GM19043 (cell line): ENCODE measurements at regions not wholly inside any gene's neighbourhood (a gene's known extent, or its start where the extent isn't known, plus 50 kb on each side); places are given as distances from the start of the nearest gene placed in this dataset.

Source experiments
- ATAC-seq: cut with Tn5 transposase; IDR thresholded peaks from one replicate; pipeline ENCODE4 v1.9.1; 2021; ENCODE audit warnings: low read depth; ENCODE audit not compliant: unreplicated experiment

DNA sequence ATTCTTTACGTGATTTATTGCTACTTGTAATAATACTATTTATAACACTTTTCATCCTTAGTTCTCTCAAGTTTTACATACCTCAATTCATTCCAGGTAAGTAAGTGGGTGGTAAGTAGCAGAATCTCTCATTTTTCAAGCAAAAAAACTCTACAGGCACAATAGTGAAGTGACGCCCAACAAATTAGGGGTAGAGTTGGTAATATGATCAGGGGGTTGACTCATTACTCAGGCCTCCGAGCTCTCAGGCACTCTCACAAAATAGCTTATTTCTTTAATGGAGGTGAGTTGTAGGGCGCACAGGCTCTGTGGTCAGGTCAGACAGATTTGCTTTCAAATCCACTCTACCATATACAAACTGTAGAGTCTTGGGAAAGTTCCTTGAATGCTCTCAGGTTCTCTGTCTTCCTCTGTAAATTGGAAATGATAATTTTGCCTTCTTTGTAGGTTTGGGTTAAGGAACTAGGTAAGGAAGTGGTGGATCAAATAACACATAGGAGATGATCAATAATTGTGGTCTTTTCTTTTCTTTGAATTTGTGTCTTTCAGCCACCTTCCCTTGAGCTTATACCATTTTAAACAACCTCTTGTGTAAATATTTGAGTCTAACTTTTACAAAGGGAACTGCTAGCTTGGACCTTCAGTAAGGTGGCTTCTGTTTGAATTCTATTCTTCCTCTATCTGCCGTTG lies 134.9 kb upstream of the LEF1 start:
- ATAC-seq, result no peak

DNA sequence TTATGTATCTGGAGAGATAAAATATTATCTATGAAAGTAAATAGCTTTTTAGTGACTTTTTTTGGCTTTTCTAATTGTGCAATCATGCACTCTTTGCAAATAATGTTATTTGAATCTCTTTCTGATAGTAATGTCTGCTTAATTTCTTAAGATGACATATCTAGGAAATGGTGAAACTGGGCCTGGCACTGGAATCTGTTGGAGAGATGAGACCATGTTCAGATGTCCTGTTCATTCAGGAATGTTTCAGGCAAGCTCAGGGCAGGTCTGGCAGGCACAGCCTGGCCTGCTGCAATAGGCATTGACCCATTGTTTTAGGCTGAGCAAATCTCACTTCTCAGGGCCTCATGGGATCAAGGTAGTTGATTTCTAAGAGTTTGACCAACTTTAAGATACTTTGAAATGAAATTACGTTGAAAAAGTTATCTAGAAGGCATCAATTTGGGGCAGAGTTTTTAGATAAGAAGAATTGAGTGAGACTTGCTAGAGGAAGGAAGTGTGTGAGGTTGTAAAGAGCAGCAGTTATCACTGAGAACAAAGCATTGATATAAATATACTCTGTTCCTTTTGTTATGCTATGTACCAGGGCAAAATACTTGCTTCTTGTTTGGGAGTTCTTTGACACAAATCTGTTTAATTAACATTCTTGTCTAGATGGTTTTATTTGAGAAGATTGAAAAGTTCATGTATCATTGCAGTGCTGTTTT lies 133.0 kb upstream of the LEF1 start:
- ATAC-seq, result no peak

DNA sequence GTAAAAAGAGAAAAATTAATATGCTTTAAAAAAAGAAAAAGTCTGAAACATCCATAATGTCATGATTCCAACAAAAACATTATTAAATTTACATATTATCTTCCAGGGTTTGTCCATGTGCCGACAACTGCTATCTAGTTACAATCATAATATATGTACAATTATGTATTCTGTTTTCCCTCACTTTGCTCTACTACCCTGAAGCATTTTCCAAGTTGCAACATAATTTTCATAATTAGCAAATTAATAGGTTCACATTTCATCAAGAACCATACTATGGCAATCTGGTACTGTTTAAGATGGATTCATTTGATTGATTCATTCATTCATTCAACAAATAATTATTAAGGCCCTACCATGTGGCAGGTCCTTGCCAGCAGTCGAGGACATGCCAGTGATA lies 128.9 kb upstream of the LEF1 start:
- ATAC-seq, result no peak

DNA sequence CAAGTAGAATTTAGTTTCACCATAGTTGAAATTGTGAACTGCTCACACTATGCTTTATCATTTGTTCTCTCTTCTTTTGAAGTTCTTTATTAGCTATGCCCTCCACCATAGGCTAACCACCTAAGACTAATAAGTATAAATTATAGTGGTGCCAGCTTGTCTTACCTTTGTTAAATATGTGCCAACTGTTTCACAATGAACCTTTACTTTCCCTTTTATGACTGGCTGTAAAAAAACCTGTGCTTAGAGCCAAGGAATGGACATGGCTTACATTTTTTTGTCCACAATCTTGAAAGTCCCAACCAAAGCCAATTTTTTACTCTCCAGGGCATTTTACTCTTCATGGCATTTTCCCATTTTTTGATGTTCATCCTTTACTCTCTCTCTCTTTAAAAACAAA lies 123.5 kb upstream of the LEF1 start:
- no peak for ATAC-seq

DNA sequence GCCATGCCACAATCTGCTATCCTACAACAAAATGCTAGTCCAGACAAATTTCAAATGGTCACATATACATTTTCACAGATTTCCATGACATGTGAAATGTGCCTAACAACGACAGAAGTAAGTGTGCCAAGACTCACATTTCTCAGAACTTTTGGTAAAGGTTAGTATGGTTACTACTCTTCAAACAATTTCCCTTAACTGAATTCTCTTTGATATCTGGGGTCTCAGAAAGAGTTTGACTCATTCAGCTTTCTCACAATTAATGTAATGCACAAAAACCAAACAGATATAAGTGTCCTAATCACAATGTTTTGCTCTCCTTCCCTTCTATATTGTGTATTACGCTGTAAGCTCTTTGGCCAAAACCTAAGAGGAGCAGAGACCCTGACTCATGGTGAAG lies 122.4 kb upstream of the LEF1 start:
- ATAC-seq, result no peak

DNA sequence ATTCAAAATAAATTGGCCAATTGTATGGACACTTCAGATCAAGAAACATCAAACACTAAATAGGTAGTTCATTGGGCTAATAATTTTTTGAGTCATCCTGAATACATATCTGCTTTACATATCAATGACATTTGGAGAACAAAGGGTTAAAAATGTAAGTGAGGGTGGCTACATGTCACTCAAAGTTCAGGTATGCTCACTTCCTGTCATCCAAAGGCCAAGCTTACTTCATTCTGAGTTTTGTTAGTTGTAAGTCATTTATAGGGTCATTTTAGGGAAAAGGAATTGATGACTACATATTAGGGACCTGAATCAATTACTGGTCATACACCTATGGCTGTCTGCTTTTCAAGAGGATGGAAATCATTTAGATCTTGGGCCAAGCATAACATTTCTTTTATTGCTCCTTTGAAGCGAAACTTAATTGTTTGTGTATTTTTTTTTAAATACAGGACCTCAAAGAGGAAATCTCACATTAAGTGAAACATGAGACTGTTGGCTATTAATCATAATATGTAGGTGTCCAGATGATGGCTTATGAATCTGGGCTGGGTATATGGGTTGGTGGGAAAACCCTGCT lies 119.2 kb upstream of the LEF1 start:
- no peak for ATAC-seq

DNA sequence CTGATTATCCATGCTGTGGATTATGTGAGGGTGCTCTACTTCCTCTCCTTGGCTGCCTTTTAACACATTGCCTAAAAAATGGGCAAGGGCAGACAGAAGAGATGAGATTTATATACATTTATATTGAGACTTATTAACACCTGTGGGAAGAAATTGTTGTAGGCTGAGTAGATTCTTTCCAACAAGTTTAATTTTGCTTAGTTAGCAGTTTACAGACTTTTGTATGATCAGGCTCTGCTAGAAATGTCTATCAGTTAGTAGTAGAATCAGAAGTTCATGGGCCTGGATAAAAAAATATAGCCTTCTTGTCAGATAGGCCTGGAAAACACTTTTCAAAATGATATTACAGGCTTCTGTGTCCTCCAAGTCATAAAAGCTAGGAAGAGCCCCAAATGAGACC lies 111.3 kb upstream of the LEF1 start:
- ATAC-seq, result no peak

DNA sequence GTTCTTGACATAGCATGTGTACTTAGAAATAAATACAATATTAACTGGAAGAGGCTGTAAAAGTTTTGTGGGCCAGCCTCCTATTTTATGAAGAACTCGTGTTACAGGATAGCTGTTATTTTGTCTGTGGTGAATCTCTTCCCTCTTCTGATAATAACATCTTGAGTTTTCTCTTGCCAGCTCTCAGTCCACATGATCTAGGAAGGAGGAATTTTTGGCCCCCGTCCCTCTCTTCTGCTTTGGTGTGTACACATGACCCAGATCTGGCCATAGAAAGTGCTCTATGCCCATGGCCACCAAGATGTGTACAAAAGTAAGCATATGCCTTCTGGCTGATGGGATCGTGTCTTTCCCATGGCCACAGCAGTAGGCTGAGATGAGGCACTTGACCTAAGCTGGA lies 108.0 kb upstream of the LEF1 start:
- ATAC-seq, result no peak

DNA sequence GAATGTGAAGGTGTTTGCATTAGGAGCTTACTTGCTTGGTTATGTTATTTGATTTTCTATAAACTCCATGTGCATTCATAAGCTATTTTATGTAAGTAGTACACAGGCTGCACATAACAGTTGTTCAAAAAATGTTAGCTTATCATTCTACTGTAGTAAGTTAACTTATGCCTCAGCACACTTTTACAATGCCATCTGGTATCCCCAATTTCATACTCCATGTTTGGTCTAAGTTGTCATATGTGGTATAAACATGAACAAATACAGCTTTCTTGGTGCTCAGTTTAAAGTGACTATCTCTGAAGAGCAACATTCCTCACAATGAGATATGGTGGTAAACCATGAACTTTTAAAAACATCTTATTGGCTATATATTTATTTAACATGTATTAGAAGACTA lies 104.3 kb upstream of the LEF1 start:
- no peak for ATAC-seq

DNA sequence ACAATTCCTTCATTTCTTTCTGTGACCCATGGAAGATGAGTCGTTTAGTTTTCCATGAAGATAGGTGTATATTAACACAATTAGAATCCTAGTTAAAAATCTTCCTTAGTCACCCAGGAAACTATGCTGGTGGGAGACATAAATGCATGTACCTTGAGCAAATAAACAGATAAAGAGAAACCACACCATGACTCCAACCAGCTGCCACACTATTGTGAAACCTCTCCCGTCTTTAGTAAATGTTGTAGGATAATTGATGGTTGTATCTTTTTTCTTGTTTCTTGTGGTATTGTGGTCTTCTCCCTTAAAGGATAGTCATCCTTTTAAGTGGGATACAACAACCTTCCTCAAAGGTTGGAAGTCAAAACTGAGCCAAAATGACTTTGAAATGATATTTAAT lies 103.8 kb upstream of the LEF1 start:
- ATAC-seq, result no peak

DNA sequence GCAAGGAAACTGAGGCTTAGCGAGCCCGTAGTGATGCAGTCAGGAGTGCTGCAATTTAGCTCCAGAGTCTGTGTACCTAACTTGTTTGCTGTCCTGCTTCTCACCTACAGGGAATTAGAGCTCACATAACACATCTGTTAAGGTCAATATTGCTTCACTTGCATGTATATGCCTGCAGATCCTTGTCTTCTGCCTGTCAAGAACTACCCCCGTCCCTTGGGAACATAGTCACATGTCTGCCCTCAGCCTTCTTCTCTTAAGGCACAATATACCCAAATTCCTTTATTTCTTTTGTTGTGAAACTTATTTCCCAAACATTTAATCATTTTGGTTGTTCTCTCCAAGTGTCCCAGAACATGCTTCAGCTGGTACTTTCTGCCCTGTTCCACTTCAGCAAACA lies 103.3 kb upstream of the LEF1 start:
- no peak for ATAC-seq

DNA sequence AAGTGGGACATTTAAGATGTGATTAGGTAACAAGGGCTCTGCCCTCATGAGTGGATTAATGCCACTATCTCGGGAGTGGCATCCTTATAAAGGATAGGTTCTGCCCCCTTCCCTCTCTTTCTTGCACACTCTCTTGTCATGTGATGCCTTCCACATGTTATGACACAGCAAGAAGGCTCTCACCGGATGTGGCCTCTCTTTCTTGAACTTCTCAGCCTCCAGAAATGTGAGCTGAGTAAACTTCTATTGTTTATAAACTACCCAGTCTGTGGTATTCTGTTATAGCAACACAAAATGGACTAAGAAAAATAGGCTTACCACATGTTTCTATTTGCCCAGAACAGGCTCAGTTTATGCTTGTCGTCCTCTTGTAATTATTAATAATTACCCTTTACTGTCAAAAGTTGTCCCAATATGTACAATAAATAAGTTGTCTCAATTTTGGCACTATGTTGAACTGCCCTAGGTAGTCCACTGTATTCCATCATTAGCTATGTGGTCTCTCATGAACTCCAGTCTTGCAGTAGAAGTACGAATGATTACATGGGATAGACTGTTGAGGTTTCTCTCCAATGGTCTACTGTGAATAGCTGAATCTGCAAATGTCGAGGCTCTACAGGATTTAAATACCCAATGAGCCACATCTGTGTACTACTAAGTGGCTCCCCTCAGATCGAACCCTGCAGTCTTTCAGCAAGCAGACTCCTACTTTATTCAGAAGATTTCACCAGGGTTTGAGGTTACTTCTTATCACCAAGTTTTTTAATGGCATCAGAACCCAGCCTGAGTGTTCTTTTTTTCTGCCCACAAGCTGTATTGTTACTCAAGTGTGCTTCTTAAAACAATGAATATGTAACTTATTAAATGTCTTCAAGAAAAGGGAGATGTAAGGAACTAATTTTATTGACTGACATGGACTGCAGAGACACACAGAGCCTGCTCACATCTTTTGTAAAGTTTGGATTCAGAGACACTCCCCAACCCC lies 102.0 kb upstream of the LEF1 start:
- ATAC-seq, result no peak

DNA sequence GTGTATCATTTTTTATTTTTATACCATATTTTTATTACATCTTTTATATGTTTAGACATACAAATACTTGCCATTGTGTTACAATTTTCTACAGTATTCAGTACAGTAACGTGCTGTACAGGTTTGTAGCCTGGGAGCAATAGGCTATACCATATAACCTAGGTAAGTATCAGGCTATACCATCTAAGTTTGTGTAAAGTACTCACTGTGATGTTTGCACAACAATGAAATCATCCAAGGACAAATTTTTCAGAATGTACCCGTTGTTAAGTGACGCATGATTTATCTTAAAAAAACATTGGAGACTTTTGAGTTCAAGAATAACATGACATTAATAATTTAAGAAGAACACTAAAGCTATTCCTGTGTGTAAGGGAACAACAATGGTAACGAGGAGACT lies 96.0 kb upstream of the LEF1 start:
- no peak for ATAC-seq

DNA sequence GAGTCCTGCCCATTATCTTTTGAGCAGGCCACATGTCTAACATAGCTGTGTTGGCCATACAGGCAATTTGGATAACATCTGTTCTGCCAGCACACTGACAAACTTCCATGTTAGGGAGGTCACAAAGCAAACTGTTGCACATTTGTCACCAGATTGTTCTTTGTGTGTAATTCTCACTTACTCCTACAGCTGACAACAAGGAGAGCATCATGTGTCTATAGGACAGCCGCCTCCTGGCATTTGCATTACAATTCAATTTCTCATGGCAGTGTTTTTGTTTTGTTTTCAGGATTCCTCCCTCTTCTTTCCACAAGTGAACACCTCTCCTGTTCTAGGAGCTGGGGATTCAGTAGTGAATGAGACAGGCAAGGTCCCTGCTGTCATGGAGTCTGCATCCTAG lies 94.3 kb upstream of the LEF1 start:
- no peak for ATAC-seq

DNA sequence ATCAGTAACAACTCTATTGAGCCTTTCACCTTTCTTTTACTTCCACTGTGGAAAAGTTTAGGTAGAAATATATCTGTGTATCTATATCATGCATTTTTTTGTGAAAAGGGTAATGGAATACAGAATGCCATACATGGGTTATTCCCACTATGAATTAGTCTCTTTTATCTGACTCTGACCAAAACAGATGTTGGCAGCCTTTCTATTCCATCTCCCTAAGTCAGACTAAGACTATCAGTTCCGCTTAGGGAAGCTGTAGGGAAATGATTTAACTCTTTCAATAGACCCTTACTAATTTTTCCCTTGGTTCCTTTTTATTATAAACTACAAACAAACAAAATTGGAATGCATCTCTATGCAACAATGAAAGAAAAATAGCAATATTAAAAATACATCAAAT lies 92.3 kb upstream of the LEF1 start:
- no peak for ATAC-seq

DNA sequence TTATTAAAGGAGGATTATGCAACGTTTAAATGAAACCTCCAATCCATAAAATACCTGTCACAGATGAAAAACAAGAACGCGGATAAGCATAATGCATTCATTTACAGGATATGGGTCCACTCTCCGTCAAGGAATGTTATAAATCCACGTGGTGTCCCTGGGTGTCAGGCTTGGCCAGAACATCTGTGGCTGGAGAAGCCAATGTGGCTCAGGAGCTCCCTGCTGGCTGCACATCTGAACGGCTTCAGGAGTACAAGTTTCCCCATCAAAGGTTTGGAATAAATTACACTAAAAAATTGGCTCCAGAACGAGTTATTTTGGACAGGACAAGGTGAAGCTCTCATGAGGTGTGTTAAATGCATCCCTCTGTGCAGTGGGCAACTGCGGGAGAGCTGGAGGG lies 87.8 kb upstream of the LEF1 start:
- no peak for ATAC-seq

DNA sequence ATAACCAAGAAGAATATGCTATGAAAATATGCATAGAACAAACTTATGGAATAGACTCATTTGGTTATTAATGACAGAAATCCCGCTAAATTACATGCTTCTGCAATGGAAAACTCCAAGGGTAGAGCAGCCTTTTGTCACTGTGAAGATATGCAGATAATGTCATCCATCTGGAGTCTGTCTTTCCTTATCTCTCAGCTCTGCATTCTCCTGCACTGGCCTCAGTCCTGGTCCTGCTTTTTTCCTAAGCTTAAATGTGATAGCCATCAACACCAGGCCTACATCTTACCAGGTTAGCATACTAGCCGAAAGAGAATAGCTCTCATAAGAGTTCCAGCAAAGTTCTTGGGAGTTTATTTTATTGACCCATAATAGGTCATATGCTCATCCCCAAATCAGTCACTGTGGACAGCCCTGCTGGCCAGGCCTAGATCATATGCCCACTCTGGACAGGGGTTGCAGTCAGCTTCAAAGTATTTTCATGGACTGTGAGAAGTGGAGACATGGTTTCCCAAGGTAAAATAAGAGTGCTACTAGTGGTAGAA lies 86.5 kb upstream of the LEF1 start:
- ATAC-seq, result no peak

DNA sequence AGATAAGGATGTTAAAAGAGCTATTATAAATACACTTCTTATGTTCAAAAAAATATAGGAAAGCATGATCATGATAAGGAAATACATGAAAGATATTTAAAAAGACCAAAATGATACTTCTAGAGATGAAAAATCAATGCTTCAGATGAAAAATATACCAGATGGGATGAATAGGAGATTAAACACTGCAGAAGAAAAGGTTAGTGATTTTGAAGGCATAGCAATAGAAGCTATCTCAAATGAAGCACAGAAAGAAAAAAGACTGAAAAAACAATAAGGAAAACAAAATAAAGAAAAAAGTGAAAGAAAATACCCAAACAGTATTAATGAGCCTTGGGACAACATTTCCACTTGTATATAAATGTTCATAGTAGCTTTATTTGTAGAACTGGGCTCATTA lies 80.7 kb upstream of the LEF1 start:
- no peak for ATAC-seq

DNA sequence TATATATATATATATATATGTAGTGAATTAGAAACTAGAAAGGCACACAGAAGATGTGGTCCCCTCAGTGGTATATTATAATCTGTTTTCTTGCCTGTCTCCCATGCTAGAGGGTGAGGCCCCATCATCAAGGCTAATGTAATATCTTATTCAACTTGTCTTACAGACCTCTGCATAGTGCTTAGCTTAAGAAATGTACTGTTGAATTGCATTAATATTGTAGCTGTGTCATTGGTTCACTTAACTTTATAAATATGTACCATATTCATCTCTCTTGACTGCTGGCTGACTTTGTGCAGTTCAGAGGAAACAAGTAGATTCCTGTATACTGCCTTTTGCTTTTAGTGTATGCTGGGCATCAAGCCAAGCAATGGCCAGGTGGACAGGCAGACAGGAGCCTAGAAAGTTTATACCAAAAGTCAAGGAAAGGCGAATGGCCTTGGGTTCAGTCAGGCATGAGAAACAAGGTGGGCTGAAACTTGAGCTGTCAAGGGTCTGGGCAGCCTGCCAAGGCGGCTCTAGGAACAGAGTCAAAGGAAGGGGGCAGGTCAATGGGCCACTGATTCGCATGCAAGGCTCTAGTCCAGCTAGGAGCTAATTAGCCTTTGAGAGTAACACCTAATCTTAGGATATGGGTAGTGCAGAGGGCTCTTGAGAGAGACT lies 78.8 kb upstream of the LEF1 start:
- no peak for ATAC-seq

DNA sequence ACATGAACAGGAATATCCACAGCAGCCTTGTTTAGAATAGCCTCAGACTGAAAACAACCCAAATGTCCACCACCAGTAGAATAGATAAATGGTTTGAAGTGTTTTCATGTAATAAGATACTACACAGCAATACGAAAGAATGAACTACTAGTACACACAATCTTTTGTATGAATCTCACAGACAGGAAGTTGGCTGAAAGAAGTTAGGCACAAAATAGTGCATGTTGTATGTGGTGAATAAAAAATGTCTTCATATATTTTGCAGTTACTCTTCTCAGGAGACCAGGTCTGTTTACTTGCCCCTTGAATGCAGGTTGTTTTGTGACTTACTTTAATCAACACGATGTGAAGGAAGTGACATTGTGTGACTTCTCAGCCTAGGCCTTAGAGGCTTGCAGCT lies 75.9 kb upstream of the LEF1 start:
- ATAC-seq, result no peak
